GM12878 (cell line): ENCODE measurements at regions not wholly inside any gene's neighbourhood (a gene's known extent, or its start where the extent isn't known, plus 50 kb on each side); places are given as distances from the start of the nearest gene placed in this dataset.

ENCODE experiments used
- ATAC-seq: fragments of 200-7000 bp; cut with Tn5 transposase; 3 replicates; pipeline ENCODE4 v1.9.1; 2020; ENCODE audit warnings: mild to moderate bottlenecking, moderate library complexity
- BruUV-seq: library from RNA; stranded (reverse); fragments of 400-500 nt; replicated peaks from 2 replicates; lab custom pipeline; 2021; lab: Mats Ljungman, UMichigan
- CTCF ChIA-PET: fragments of 300-600 bp; sonication (Branson Sonifier 250); formaldehyde crosslinking; extraction: SDS; loops from one replicate; lab custom pipeline; 2021; ENCODE audit warnings: inconsistent platforms; lab: Yijun Ruan, JAX
- POLR2A ChIA-PET: fragments of 350-600 bp; formaldehyde crosslinking; extraction: SDS; loops from one replicate; lab custom pipeline; 2021; ENCODE audit warnings: inconsistent platforms; lab: Charles Lee
- RAD21 ChIA-PET: fragments of 300-600 bp; sonication (Branson Sonifier 250); formaldehyde crosslinking; loops from one replicate; lab custom pipeline; 2023; ENCODE audit warnings: antibody characterized with exemption; ENCODE audit not compliant: unreplicated experiment; lab: Charles Lee
- SMC1A ChIA-PET: fragments of 300-600 bp; sonication (Branson Sonifier 250); formaldehyde crosslinking; loops from one replicate; lab custom pipeline; 2023; ENCODE audit not compliant: unreplicated experiment, uncharacterized antibody; lab: Charles Lee
- DNase-seq: peaks from one replicate; pipeline ENCODE4 v3.0.0-alpha.2; 2011; ENCODE audit warnings: low read depth, low spot score
- FAIRE-seq: peaks from 3 replicates; lab custom pipeline; 2011; peaks lifted over from hg19 to GRCh38; lab: Jason Lieb, UNC
- H2AFZ ChIP-seq: 2 replicates; pipeline ENCODE4 v1.6.0; 2011; ENCODE audit warnings: low read depth, low read length, control low read depth; ENCODE audit not compliant: control insufficient read depth
- H3K27ac ChIP-seq: 2 replicates; pipeline ENCODE4 v1.5.1; 2011; ENCODE audit warnings: control low read depth; ENCODE audit not compliant: control insufficient read depth, insufficient read depth
- H3K27me3 ChIP-seq, 2 experiments: replicated peaks in 1 of 2; 2 replicates each; pipeline versions ENCODE4 v1.6.0 to v1.6.1; 2011; ENCODE audit warnings: low read length in 1 of 2; ENCODE audit not compliant: control insufficient read depth in 2 of 2, insufficient read depth in 2 of 2
- H3K36me3 ChIP-seq, 2 experiments: 2 replicates each; pipeline ENCODE4 v1.5.1; 2011; ENCODE audit warnings: low read length in 1 of 2; ENCODE audit not compliant: control insufficient read depth in 2 of 2, insufficient read depth in 2 of 2
- H3K4me1 ChIP-seq: 2 replicates; pipeline ENCODE4 v1.6.1; 2011; ENCODE audit warnings: mild to moderate bottlenecking, low read length, moderate library complexity, mixed read lengths; ENCODE audit not compliant: control insufficient read depth, insufficient read depth
- H3K4me2 ChIP-seq: 2 replicates; pipeline ENCODE4 v1.6.0; 2011; ENCODE audit warnings: control low read depth; ENCODE audit not compliant: control insufficient read depth, insufficient read depth
- H3K4me3 ChIP-seq: fragments of 200-600 bp; sonication (generic); 2 replicates; pipeline ENCODE4 v1.5.1; 2016
- H3K79me2 ChIP-seq: 2 replicates; pipeline ENCODE4 v1.6.0; 2011; ENCODE audit warnings: low read length; ENCODE audit not compliant: control insufficient read depth, insufficient read depth
- H3K9ac ChIP-seq: 2 replicates; pipeline ENCODE4 v1.8.0; 2011; ENCODE audit warnings: low read length, control low read depth, mixed read lengths; ENCODE audit not compliant: control insufficient read depth, insufficient read depth
- H3K9me3 ChIP-seq: replicated peaks from 3 replicates; pipeline ENCODE4 v1.5.1; 2011; ENCODE audit warnings: mild to moderate bottlenecking, low read length; ENCODE audit not compliant: control insufficient read depth, insufficient read depth
- H4K20me1 ChIP-seq: 2 replicates; pipeline ENCODE4 v1.6.0; 2011; ENCODE audit not compliant: control insufficient read depth, insufficient read depth
- PAX5 ChIP-seq: IDR thresholded peaks from 2 replicates; pipeline ENCODE4 v1.6.1; 2011; ENCODE audit warnings: low read depth, low read length, borderline replicate concordance
- RUNX3 ChIP-seq: IDR thresholded peaks from 2 replicates; pipeline ENCODE4 v1.6.1; 2012; ENCODE audit warnings: low read length, inconsistent platforms
- TCF3 ChIP-seq: IDR thresholded peaks from 2 replicates; pipeline ENCODE4 v1.6.1; 2012; ENCODE audit warnings: low read depth, mild to moderate bottlenecking, low read length, borderline replicate concordance; ENCODE audit not compliant: insufficient read depth
- ZBED1 ChIP-seq: IDR thresholded peaks from 2 replicates; pipeline ENCODE4 v1.6.1; 2016; ENCODE audit warnings: borderline replicate concordance
- WGBS: methylation state at CpG from one replicate; pipeline ENCODE4 v1.1.6; 2016; ENCODE audit warnings: low lambda C conversion rate; ENCODE audit not compliant: insufficient replicate concordance, insufficient coverage; ENCODE audit errors: missing lambda C conversion rate; 5-methylcytosine and 5-hydroxymethylcytosine counted together
- in situ Hi-C: fragments of 300-500 bp; cut with MboI; formaldehyde crosslinking; loops from 9 replicates; pipeline ENCODE4 v1.14.3; 2018; ENCODE audit warnings: mixed read lengths
- intact Hi-C: fragments of 100-400 bp; cut with micrococcal nuclease; formaldehyde crosslinking; loops from one replicate; pipeline ENCODE4 v1.14.2; 2022; ENCODE audit not compliant: unreplicated experiment
- TF ChIP-seq, protein P1 (sequence below): fragments of 450-650 bp; IDR thresholded peaks from 2 replicates; pipeline ENCODE4 v1.6.1; 2018; ENCODE audit warnings: mild to moderate bottlenecking, low read depth, moderate library complexity; ENCODE audit not compliant: partially characterized antibody
- TF ChIP-seq, protein P2 (sequence below): fragments of 450-650 bp; IDR thresholded peaks from 2 replicates; pipeline ENCODE4 v1.6.1; 2017; ENCODE audit warnings: mild to moderate bottlenecking, moderate library complexity
- TF ChIP-seq, protein P3 (sequence below): fragments of 450-650 bp; IDR thresholded peaks from 2 replicates; pipeline ENCODE4 v1.6.1; 2016; ENCODE audit warnings: mild to moderate bottlenecking

- TF ChIP-seq, protein P1, sequence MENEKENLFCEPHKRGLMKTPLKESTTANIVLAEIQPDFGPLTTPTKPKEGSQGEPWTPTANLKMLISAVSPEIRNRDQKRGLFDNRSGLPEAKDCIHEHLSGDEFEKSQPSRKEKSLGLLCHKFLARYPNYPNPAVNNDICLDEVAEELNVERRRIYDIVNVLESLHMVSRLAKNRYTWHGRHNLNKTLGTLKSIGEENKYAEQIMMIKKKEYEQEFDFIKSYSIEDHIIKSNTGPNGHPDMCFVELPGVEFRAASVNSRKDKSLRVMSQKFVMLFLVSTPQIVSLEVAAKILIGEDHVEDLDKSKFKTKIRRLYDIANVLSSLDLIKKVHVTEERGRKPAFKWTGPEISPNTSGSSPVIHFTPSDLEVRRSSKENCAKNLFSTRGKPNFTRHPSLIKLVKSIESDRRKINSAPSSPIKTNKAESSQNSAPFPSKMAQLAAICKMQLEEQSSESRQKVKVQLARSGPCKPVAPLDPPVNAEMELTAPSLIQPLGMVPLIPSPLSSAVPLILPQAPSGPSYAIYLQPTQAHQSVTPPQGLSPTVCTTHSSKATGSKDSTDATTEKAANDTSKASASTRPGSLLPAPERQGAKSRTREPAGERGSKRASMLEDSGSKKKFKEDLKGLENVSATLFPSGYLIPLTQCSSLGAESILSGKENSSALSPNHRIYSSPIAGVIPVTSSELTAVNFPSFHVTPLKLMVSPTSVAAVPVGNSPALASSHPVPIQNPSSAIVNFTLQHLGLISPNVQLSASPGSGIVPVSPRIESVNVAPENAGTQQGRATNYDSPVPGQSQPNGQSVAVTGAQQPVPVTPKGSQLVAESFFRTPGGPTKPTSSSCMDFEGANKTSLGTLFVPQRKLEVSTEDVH: no peak
- TF ChIP-seq ZBED1: no peak
Measured at GRCh38 chr7:124390301-124390700, 357.4 kb upstream of the TMEM229A start (continued).

GRCh38 chr7:124388751-124389150 lies 355.9 kb upstream of the TMEM229A start:
- WGBS: 0% methylated on average over 1 of the region's 1 CpG
- Histone ChIP-seq H3K27ac (no peak overlapping the region), H3K9me3 (no peaks in the 10 kb centered on the region), H3K27me3 (no peaks in the 10 kb centered on the region), H3K36me3 (no peaks in the 10 kb centered on the region), H3K4me3 (no peak overlapping the region), H4K20me1 (no peaks in the 10 kb centered on the region), H3K4me1 (no peaks in the 10 kb centered on the region), H2AFZ (no peak overlapping the region), H3K79me2 (no peaks in the 10 kb centered on the region), H3K4me2 (no peak overlapping the region), H3K9ac (no peak overlapping the region)
- ChIA-PET POLR2A (no interaction called here), SMC1A (no interaction called here), CTCF (no interaction called here), RAD21 (no interaction called here)
- intact Hi-C loops: no loop called here
- ATAC-seq: no peak
- BruUV-seq: no TSS peak
- in situ Hi-C loops: no loop called here
- FAIRE-seq: no peak
- DNase-seq: no peak
- TF ChIP-seq PAX5: no peak
- no peak for TF ChIP-seq TCF3
- TF ChIP-seq RUNX3: no peak
- TF ChIP-seq, protein P2, sequence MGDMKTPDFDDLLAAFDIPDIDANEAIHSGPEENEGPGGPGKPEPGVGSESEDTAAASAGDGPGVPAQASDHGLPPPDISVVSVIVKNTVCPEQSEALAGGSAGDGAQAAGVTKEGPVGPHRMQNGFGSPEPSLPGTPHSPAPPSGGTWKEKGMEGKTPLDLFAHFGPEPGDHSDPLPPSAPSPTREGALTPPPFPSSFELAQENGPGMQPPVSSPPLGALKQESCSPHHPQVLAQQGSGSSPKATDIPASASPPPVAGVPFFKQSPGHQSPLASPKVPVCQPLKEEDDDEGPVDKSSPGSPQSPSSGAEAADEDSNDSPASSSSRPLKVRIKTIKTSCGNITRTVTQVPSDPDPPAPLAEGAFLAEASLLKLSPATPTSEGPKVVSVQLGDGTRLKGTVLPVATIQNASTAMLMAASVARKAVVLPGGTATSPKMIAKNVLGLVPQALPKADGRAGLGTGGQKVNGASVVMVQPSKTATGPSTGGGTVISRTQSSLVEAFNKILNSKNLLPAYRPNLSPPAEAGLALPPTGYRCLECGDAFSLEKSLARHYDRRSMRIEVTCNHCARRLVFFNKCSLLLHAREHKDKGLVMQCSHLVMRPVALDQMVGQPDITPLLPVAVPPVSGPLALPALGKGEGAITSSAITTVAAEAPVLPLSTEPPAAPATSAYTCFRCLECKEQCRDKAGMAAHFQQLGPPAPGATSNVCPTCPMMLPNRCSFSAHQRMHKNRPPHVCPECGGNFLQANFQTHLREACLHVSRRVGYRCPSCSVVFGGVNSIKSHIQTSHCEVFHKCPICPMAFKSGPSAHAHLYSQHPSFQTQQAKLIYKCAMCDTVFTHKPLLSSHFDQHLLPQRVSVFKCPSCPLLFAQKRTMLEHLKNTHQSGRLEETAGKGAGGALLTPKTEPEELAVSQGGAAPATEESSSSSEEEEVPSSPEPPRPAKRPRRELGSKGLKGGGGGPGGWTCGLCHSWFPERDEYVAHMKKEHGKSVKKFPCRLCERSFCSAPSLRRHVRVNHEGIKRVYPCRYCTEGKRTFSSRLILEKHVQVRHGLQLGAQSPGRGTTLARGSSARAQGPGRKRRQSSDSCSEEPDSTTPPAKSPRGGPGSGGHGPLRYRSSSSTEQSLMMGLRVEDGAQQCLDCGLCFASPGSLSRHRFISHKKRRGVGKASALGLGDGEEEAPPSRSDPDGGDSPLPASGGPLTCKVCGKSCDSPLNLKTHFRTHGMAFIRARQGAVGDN: no peak
- TF ChIP-seq, protein P3, sequence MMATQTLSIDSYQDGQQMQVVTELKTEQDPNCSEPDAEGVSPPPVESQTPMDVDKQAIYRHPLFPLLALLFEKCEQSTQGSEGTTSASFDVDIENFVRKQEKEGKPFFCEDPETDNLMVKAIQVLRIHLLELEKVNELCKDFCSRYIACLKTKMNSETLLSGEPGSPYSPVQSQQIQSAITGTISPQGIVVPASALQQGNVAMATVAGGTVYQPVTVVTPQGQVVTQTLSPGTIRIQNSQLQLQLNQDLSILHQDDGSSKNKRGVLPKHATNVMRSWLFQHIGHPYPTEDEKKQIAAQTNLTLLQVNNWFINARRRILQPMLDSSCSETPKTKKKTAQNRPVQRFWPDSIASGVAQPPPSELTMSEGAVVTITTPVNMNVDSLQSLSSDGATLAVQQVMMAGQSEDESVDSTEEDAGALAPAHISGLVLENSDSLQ: no peak
- TF ChIP-seq, all 136 proteins: peak for 0
